ENCODE measurements at regions not wholly inside any gene's neighbourhood (a gene's known extent, or its start where the extent isn't known, plus 50 kb on each side); places are given as distances from the start of the nearest gene placed in this dataset.
"Not testable (repeated sequence)": the region's sequence is repeated elsewhere in the genome, so short reads cannot be mapped to it uniquely, and the experiment has no call there.

DNA sequence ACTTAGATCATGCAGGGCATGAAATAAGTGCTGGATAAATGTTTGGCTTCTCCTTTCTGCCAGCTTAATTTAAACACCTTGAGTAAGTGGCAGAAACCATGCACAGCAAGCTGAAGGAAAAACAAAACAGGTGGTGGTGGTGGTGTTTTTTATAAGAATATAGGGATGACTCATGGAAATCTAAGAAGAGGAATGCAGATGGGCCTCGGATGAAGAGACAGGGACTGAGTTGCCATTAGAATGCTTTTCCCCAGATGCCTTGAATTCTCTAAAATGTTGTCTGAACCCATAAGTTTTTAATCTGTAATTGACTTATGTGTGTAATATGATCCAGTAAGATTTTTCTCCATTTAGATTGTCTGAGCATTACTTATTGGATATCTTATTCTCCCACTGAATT, 93.1 kb upstream of the ZDHHC17 start:
- Histone ChIP-seq H3K4me3 (ENCODE audit: low read length) (no peak overlapping the region), H3K9me3 (ENCODE audit: low read length) (no peaks in the 10 kb centered on the region), H2AFZ (ENCODE audit: low read depth, low read length) (no peak overlapping the region), H3K36me3 (ENCODE audit: insufficient read depth, low read length) (no peaks in the 10 kb centered on the region), H3K9me2 (ENCODE audit: insufficient read depth, low read length) (no peaks in the 10 kb centered on the region), H3K79me2 (replicated peaks; ENCODE audit: insufficient read depth, low read length) (no peaks in the 10 kb centered on the region), H3K9ac (ENCODE audit: low read length) (no peak overlapping the region), H3K4me2 (ENCODE audit: low read length) (no peak overlapping the region), H3K27me3 (ENCODE audit: insufficient read depth, low read depth, low read length) (no peaks in the 10 kb centered on the region), H4K20me1 (ENCODE audit: insufficient read depth) (no peaks in the 10 kb centered on the region), H3F3A (ENCODE audit: insufficient read depth, low read length, poor library complexity, severe bottlenecking) (no peaks in the 10 kb centered on the region), H3K27ac (ENCODE audit: low read length) (no peak overlapping the region)
- TF ChIP-seq, protein P1, sequence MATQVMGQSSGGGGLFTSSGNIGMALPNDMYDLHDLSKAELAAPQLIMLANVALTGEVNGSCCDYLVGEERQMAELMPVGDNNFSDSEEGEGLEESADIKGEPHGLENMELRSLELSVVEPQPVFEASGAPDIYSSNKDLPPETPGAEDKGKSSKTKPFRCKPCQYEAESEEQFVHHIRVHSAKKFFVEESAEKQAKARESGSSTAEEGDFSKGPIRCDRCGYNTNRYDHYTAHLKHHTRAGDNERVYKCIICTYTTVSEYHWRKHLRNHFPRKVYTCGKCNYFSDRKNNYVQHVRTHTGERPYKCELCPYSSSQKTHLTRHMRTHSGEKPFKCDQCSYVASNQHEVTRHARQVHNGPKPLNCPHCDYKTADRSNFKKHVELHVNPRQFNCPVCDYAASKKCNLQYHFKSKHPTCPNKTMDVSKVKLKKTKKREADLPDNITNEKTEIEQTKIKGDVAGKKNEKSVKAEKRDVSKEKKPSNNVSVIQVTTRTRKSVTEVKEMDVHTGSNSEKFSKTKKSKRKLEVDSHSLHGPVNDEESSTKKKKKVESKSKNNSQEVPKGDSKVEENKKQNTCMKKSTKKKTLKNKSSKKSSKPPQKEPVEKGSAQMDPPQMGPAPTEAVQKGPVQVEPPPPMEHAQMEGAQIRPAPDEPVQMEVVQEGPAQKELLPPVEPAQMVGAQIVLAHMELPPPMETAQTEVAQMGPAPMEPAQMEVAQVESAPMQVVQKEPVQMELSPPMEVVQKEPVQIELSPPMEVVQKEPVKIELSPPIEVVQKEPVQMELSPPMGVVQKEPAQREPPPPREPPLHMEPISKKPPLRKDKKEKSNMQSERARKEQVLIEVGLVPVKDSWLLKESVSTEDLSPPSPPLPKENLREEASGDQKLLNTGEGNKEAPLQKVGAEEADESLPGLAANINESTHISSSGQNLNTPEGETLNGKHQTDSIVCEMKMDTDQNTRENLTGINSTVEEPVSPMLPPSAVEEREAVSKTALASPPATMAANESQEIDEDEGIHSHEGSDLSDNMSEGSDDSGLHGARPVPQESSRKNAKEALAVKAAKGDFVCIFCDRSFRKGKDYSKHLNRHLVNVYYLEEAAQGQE (IDR thresholded peaks at IDR 0.05; ENCODE audit: borderline replicate concordance) = no peak
- TF ChIP-seq EZH2 (IDR thresholded peaks at IDR 0.05; ENCODE audit: borderline replicate concordance, insufficient read depth, low read length, poor library complexity, severe bottlenecking) (no peak), SMC3 (conservative IDR thresholded peaks at IDR 0.05; ENCODE audit: poor library complexity) (no peak), MXI1 (conservative IDR thresholded peaks at IDR 0.05; ENCODE audit: poor library complexity, severe bottlenecking) (no peak), RAD21 (conservative IDR thresholded peaks at IDR 0.05) (no peak), POLR2AphosphoS5 (IDR thresholded peaks at IDR 0.05) (no peak), EP300 (conservative IDR thresholded peaks at IDR 0.05; ENCODE audit: poor library complexity, severe bottlenecking) (no peak), TAF1 (IDR thresholded peaks at IDR 0.05; ENCODE audit: low read depth) (no peak)
- TF ChIP-seq, protein P2, sequence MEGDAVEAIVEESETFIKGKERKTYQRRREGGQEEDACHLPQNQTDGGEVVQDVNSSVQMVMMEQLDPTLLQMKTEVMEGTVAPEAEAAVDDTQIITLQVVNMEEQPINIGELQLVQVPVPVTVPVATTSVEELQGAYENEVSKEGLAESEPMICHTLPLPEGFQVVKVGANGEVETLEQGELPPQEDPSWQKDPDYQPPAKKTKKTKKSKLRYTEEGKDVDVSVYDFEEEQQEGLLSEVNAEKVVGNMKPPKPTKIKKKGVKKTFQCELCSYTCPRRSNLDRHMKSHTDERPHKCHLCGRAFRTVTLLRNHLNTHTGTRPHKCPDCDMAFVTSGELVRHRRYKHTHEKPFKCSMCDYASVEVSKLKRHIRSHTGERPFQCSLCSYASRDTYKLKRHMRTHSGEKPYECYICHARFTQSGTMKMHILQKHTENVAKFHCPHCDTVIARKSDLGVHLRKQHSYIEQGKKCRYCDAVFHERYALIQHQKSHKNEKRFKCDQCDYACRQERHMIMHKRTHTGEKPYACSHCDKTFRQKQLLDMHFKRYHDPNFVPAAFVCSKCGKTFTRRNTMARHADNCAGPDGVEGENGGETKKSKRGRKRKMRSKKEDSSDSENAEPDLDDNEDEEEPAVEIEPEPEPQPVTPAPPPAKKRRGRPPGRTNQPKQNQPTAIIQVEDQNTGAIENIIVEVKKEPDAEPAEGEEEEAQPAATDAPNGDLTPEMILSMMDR (IDR thresholded peaks at IDR 0.05; ENCODE audit: poor library complexity, severe bottlenecking) = no peak

DNA sequence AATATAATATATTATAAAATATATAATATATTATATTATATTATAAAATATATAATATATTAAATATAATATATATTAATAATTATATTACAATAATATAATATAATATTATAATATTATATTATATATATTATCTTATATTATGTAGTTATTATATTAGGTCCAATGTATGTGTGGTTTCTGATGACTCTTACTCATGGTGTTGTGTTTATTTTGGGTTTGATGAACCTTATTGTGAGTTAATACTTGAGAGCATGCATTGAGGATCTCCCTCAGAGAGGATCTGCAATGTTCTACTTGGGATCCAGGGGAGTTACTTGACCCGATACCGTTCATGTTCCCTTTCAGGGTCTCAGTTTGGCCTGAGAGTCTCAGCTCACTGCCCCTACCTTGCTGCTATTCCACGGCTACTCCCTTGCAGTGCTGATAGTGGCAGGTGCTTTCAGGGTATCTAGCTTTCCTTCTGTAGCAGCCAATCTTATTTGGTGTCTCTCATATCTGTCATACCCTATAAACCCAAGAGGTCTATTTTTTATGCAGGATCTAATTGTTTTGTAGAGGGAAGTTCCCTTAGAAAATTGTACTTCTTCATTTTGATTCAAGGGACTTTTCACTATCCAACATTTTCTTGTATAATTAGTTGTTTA, 89.1 kb upstream of the ZDHHC17 start:
- no peak overlapping the region for H3K27ac ChIP-seq (ENCODE audit: low read length)
- H3K79me2 ChIP-seq (replicated peaks; ENCODE audit: insufficient read depth, low read length) = no peaks in the 10 kb centered on the region
- no peaks in the 10 kb centered on the region for H3K9me2 ChIP-seq (ENCODE audit: insufficient read depth, low read length)
- H3F3A ChIP-seq (ENCODE audit: insufficient read depth, low read length, poor library complexity, severe bottlenecking) = no peaks in the 10 kb centered on the region
- no peaks in the 10 kb centered on the region for H3K27me3 ChIP-seq (ENCODE audit: insufficient read depth, low read depth, low read length)
- H3K9ac ChIP-seq (ENCODE audit: low read length) = no peak overlapping the region
- no peak overlapping the region for H2AFZ ChIP-seq (ENCODE audit: low read depth, low read length)
- no peak for TF ChIP-seq SMC3 (conservative IDR thresholded peaks at IDR 0.05; ENCODE audit: poor library complexity)
- TF ChIP-seq, protein P1 (IDR thresholded peaks at IDR 0.05; ENCODE audit: borderline replicate concordance) = no peak
- no peaks in the 10 kb centered on the region for H3K9me3 ChIP-seq (ENCODE audit: low read length)
- no peak overlapping the region for H3K4me2 ChIP-seq (ENCODE audit: low read length)
- H4K20me1 ChIP-seq (ENCODE audit: insufficient read depth) = no peaks in the 10 kb centered on the region
- no peaks in the 10 kb centered on the region for H3K36me3 ChIP-seq (ENCODE audit: insufficient read depth, low read length)
- no peak overlapping the region for H3K4me3 ChIP-seq (ENCODE audit: low read length)

DNA sequence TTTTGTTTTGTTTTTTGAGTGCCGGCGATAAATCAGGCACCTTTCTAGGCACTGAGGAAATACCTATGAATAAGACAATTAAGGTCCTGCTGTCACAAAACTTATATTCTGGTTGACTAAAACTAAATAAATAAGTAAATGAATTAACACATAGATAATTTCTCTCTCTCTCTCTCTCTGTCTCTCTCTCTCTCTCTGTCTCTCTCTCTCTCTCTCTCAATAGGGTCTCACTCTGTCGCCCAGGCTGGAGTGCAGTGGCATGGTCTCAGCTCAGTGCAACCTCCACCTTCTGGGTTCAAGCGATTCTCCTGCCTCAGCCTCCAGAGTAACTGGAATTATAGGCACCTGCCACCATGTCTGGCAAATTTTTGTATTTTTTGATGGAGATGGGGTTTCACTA, 87.7 kb upstream of the ZDHHC17 start:
- not testable (repeated sequence) for H3K27me3 ChIP-seq (ENCODE audit: insufficient read depth, low read depth, low read length); H4K20me1 ChIP-seq (ENCODE audit: insufficient read depth); H3K9me3 ChIP-seq (ENCODE audit: low read length); H3K79me2 ChIP-seq (replicated peaks; ENCODE audit: insufficient read depth, low read length); H3F3A ChIP-seq (ENCODE audit: insufficient read depth, low read length, poor library complexity, severe bottlenecking); H3K27ac ChIP-seq (ENCODE audit: low read length); H3K9me2 ChIP-seq (ENCODE audit: insufficient read depth, low read length); H2AFZ ChIP-seq (ENCODE audit: low read depth, low read length); H3K4me3 ChIP-seq (ENCODE audit: low read length); H3K9ac ChIP-seq (ENCODE audit: low read length); H3K36me3 ChIP-seq (ENCODE audit: insufficient read depth, low read length); H3K4me2 ChIP-seq (ENCODE audit: low read length)

Data from neural cell (in vitro differentiated cells).